Skeletal muscle tissue (tissue), 3 donors: ENCODE measurements at regions not wholly inside any gene's neighbourhood (a gene's known extent, or its start where the extent isn't known, plus 50 kb on each side); places are given as distances from the start of the nearest gene placed in this dataset.
"Not testable (repeated sequence)": the region's sequence is repeated elsewhere in the genome, so short reads cannot be mapped to it uniquely, and the experiment has no call there.

Source experiments
- H3K27ac ChIP-seq: one replicate; pipeline ENCODE4 v1.7.0; 2013; ENCODE audit warnings: mild to moderate bottlenecking, low read depth, low read length, inconsistent platforms
- H3K27me3 ChIP-seq, 3 donors: one replicate each; pipeline ENCODE4 v1.7.0; 2013; ENCODE audit warnings: low read length in 3 of 3; ENCODE audit not compliant: control insufficient read depth in 3 of 3, insufficient read depth in 3 of 3
- H3K36me3 ChIP-seq, 3 donors: one replicate each; pipeline ENCODE4 v1.7.0; 2013; ENCODE audit warnings: low read length in 3 of 3; ENCODE audit not compliant: control insufficient read depth in 3 of 3, insufficient read depth in 3 of 3
- H3K4me1 ChIP-seq, 3 donors: one replicate each; pipeline ENCODE4 v1.7.0; 2013; ENCODE audit warnings: low read length in 3 of 3, mild to moderate bottlenecking in 3 of 3; ENCODE audit not compliant: control insufficient read depth in 3 of 3, insufficient read depth in 3 of 3
- H3K4me3 ChIP-seq, 3 donors: one replicate each; pipeline ENCODE4 v1.7.0; 2013; ENCODE audit warnings: low read length in 3 of 3
- H3K9ac ChIP-seq, 3 donors: one replicate each; pipeline ENCODE4 v1.7.0; 2013; ENCODE audit warnings: low read length in 3 of 3, mild to moderate bottlenecking in 3 of 3, moderate library complexity in 2 of 3, low read depth in 1 of 3
- H3K9me3 ChIP-seq, 3 donors: one replicate each; pipeline ENCODE4 v1.7.0; 2013; ENCODE audit warnings: low read length in 3 of 3; ENCODE audit not compliant: control insufficient read depth in 3 of 3
- donor health status: Osteomylitis.

GRCh38 chr6:15909290-15910070, 219.4 kb upstream of the MYLIP start:
- Histone ChIP-seq H3K27ac (no peak overlapping the region), H3K27me3 (no peaks in the 10 kb centered on the region), H3K9me3 (no peaks in the 10 kb centered on the region), H3K4me1 (no peaks in the 10 kb centered on the region), H3K9ac (no peak overlapping the region), H3K4me3 (no peak overlapping the region), H3K36me3 (no peaks in the 10 kb centered on the region)

GRCh38 chr6:15908871-15909270, 220.0 kb upstream of the MYLIP start:
- no peak overlapping the region for H3K9ac ChIP-seq
- no peaks in the 10 kb centered on the region for H3K27me3 ChIP-seq
- no peak overlapping the region for H3K27ac ChIP-seq
- no peaks in the 10 kb centered on the region for H3K9me3 ChIP-seq
- no peak overlapping the region for H3K4me3 ChIP-seq
- no peaks in the 10 kb centered on the region for H3K36me3 ChIP-seq
- no peaks in the 10 kb centered on the region for H3K4me1 ChIP-seq

- Histone ChIP-seq H3K4me1 (no peaks in the 10 kb centered on the region), H3K9me3 (no peaks in the 10 kb centered on the region), H3K27ac (no peak overlapping the region), H3K36me3 (no peaks in the 10 kb centered on the region), H3K27me3 (no peaks in the 10 kb centered on the region), H3K4me3 (no peak overlapping the region), H3K9ac (no peak overlapping the region)
Measured at GRCh38 chr6:15907914-15908518, 220.9 kb upstream of the MYLIP start.

DNA sequence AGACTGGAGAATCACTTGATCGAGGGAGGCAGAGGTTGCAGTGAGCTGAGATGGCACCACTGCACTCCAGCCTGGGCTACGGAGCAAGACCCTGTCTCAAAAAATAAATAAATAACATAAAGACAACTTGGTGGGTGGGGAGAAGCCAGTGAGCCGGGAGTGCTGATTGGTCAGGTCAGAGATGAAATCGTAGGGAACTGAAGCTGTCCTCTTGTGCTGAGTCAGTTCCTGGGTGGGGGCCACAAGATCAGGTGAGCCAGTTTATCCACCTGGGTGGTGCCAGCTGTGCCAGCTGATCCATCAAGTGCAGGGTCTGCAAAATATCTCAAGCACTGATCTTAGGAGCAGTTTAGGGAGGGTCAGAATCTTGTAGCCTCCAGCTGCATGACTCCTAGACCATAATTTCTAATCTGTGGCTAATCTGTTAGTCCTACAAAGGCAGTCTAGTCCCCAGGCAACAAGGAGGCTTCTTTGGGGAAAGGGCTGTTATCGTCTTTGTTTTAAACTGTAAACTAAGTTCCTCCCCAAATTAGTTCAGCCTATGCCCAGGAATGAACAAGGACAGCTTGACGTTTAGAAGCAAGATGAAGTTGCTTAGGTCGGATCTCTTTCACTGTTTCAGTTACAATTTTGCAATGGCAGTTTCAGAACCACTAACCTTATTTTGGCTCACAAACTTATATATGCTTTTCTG, 221.5 kb upstream of the MYLIP start:
- H3K9me3 ChIP-seq, H3K27me3 ChIP-seq, H3K27ac ChIP-seq, H3K4me3 ChIP-seq, H3K4me1 ChIP-seq, H3K36me3 ChIP-seq, H3K9ac ChIP-seq: not testable (repeated sequence)

- H3K27me3 ChIP-seq = no peaks in the 10 kb centered on the region
- H3K27ac ChIP-seq = no peak overlapping the region
- H3K9ac ChIP-seq = no peak overlapping the region
- no peaks in the 10 kb centered on the region for H3K36me3 ChIP-seq
- H3K4me3 ChIP-seq = no peak overlapping the region
- no peaks in the 10 kb centered on the region for H3K4me1 ChIP-seq
- H3K9me3 ChIP-seq = no peaks in the 10 kb centered on the region
Measured at GRCh38 chr6:15906420-15907016, 222.4 kb upstream of the MYLIP start.

DNA sequence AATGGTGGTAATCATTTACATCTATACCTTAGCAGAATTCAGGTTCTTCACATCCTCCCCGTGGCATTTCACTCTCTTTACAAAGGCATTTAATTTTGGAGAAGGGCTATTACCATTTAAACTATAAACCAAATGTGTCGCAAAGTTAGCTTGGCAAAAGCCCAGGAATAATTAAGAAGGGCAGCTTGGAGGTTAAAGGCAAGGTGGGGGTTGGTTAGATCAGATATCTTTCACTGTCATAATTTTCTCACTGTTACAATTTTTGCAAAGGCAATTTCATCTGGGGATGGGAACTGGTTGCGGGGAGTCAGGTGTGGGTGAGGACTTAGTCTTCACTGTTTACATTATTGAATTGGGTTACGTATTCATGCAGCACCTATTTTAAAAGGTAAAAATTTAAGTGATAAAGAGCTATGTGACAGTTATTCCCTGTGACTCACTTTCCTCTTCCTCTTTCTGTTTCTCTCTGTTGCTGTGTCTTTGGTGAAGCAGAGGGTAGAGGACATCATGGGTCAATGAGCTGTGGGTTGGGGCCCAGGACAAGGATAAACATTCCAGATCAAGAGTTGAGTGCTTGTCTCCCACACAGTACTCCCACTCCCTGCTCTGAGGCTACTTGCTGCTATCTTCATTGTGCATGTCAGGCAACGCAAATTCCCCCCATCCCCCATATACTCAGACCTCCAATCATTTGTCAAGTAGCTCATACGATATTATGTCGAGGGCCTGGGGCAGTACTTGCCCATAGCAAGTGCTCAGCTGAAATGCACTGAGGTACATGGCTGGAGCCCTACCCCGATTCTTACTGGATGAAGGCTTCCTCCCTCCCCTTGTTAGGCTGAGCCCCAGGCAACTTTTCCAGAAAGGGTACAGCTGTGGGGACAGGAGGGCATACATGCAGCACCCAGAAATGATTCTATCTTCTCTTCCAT, 223.1 kb upstream of the MYLIP start:
- H3K9ac ChIP-seq = no peak overlapping the region
- H3K4me3 ChIP-seq = no peak overlapping the region
- H3K9me3 ChIP-seq = no peaks in the 10 kb centered on the region
- no peaks in the 10 kb centered on the region for H3K36me3 ChIP-seq
- no peaks in the 10 kb centered on the region for H3K27me3 ChIP-seq
- no peaks in the 10 kb centered on the region for H3K4me1 ChIP-seq
- H3K27ac ChIP-seq = no peak overlapping the region

- H3K27me3 ChIP-seq = no peaks in the 10 kb centered on the region
- no peak overlapping the region for H3K9ac ChIP-seq
- H3K9me3 ChIP-seq = no peaks in the 10 kb centered on the region
- no peaks in the 10 kb centered on the region for H3K4me1 ChIP-seq
- no peak overlapping the region for H3K27ac ChIP-seq
- no peak overlapping the region for H3K4me3 ChIP-seq
- no peaks in the 10 kb centered on the region for H3K36me3 ChIP-seq
Measured at GRCh38 chr6:15904651-15905376, 224.1 kb upstream of the MYLIP start.

DNA sequence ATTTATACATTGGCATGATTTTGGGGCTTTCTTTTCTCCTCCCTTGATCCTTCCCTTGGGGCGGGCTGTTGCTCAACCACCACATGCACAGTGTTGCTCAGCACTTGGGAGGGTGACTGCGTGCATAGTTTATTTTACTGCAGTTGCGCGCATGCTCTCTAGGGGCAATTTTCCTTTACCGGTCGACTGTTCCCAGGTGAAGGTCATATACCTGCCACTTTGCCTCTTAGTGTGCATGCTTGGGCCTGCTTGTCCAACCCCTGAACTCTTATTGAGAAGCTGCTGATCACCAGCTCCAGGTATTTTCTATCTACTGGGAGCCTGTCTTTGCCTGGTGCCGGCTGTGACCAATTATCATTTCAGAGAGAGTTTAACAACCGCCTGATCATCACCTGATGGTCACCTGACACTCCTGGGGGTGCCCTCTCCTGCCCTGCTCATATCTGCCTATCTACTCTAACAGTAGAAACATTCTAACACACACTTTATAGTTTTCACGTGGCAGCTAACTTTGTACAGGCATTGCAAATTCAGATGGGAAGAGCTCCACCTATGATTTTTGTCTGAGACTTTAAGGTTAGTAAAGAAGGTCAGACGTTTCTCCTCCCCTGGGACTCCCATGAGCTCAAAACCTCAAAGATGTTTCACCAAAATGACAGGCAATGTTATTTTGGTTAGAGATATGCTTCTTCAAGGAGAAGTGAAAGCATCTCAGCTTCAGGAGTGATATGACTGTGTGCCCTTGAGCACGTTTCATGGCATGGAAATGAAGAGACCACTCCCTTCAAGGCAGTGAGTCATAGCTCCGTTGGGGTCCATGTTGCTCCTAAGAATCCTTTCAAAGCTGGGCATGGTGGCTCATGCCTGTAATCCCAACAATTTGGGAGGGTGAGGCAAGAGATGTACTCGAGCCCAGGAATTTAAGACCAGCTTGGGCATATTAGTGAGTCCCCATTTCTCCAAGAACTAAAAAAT, 227.5 kb upstream of the MYLIP start:
- H3K9ac ChIP-seq = no peak overlapping the region
- no peaks in the 10 kb centered on the region for H3K36me3 ChIP-seq
- no peaks in the 10 kb centered on the region for H3K27me3 ChIP-seq
- H3K27ac ChIP-seq = no peak overlapping the region
- H3K4me3 ChIP-seq = no peak overlapping the region
- peaks cover 2 to 10% (median 6%) of the 10 kb centered on the region in 3 donors for H3K4me1 ChIP-seq
- no peaks in the 10 kb centered on the region for H3K9me3 ChIP-seq
